ENCODE measurements at regions not wholly inside any gene's neighbourhood (a gene's known extent, or its start where the extent isn't known, plus 50 kb on each side); places are given as distances from the start of the nearest gene placed in this dataset.

DNA sequence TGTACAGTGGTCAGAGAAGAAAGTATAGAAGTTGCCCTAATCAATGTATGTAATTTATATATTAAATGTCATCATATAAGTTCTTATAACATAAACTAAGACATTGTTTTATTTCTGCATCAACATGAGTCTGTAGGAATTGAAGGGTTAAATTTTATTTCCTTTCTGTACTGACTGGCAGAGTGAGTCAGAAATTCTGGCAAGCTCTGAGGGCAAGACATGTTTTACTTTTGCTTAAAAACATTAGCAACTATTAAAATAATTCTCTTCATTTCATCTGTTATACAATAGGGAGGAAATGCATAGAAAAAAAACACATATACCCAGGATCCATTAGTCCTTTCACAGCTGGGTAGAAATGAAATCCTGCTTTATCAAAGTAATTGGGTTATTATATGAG, 171.4 kb upstream of the ALCAM start:
- TF ChIP-seq CTCF (IDR thresholded peaks at IDR 0.05; ENCODE audit: poor library complexity) (no peak), EZH2 (IDR thresholded peaks at IDR 0.05; ENCODE audit: borderline replicate concordance) (no peak)
